ENCODE measurements at regions not wholly inside any gene's neighbourhood (a gene's known extent, or its start where the extent isn't known, plus 50 kb on each side); places are given as distances from the start of the nearest gene placed in this dataset.

GRCh38 chr1:178579095-178579494 is 66.2 kb downstream of the TEX35 start:
- H3K4me3 ChIP-seq (ENCODE audit: low read depth, low read length): no peak overlapping the region
- TF ChIP-seq CTCF (IDR thresholded peaks at IDR 0.05; ENCODE audit: insufficient read depth, low read length): no peak
- DNase-seq (ENCODE audit: low read depth): no peak

DNA sequence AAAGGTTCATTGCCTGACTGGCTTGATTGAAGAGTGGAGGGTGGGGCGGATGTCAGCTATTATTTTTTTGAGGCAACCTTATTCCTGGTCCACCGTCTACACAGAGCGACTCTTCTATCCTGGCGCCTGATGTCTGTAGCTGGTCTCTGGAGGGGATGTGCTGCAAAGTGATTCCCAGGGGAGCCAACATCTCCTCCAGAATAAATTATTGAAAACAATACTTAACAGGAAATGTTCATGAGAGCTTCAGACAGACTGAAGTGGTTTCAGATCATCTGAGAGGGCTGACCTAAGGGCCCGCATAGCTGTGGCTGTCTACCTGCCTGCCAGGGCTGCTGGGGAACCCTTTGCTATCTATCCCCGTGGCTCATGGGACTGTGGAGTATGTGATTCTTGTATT is 66.7 kb downstream of the TEX35 start:
- TF ChIP-seq CTCF (IDR thresholded peaks at IDR 0.05; ENCODE audit: insufficient read depth, low read length): no peak
- H3K4me3 ChIP-seq (ENCODE audit: low read depth, low read length): no peak overlapping the region
- DNase-seq (ENCODE audit: low read depth): no peak

GRCh38 chr1:178580096-178580495 is 67.2 kb downstream of the TEX35 start:
- no peak for DNase-seq (ENCODE audit: low read depth)
- H3K4me3 ChIP-seq (ENCODE audit: low read depth, low read length): no peak overlapping the region
- no peak for TF ChIP-seq CTCF (IDR thresholded peaks at IDR 0.05; ENCODE audit: insufficient read depth, low read length)

DNA sequence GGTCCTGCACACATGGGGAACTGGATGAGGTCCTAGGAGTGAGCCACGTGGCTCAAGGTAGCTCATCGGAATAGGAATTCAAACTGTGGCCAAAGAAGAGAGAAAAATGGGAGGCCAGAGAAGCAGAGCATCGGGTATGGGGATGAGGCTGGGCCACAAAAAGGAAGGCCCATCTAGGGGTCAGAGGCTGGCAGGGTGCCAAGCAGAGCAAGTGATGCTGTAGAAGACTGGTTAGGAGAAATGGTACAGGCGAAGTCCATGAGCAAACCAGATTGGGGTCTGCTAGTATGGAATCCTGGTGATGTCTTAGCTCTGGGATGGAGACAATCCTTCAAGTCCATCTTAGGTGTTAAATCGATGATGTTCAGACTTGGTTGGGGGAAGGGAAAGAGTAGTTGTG is 68.0 kb downstream of the TEX35 start:
- no peak for DNase-seq (ENCODE audit: low read depth)
- no peak for TF ChIP-seq CTCF (IDR thresholded peaks at IDR 0.05; ENCODE audit: insufficient read depth, low read length)
- no peak overlapping the region for H3K4me3 ChIP-seq (ENCODE audit: low read depth, low read length)

- no peak for DNase-seq (ENCODE audit: low read depth)
These were observed 68.7 kb downstream of the TEX35 start for GRCh38 chr1:178581351-178582303.

DNA sequence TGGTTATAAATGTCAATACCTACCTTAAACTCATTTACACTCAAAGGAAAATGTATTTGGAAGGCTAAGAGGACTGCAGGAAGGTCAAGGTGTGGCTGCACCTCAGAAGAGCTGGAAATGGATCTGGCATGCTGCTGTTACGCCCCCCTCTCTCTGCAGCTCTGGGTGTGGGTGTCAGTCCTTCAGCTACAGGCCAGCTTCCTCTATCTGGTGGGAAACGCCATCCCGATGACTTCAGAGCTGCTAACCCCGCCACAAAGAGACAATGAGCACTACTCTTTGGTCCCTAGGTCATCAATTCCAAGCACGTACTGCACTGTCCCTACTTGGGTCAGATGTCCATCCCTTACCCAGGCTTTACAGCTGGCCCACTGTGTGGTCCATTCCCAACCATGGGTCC is 74.2 kb downstream of the TEX35 start:
- DNase-seq (ENCODE audit: low read depth): no peak
- no peak for TF ChIP-seq CTCF (IDR thresholded peaks at IDR 0.05; ENCODE audit: insufficient read depth, low read length)
- no peak overlapping the region for H3K4me3 ChIP-seq (ENCODE audit: low read depth, low read length)

More at GRCh38 chr1:178581351-178582303, 68.7 kb downstream of the TEX35 start:
- no peak for TF ChIP-seq CTCF (IDR thresholded peaks at IDR 0.05; ENCODE audit: insufficient read depth, low read length)
- no peak overlapping the region for H3K4me3 ChIP-seq (ENCODE audit: low read depth, low read length)
